CD4-positive, alpha-beta T cell (primary cell): ENCODE measurements at regions not wholly inside any gene's neighbourhood (a gene's known extent, or its start where the extent isn't known, plus 50 kb on each side); places are given as distances from the start of the nearest gene placed in this dataset.

ENCODE experiments used
- ATAC-seq: fragments of 200-7000 bp; cut with Tn5 transposase; one replicate; pipeline ENCODE4 v1.10.0; 2022; ENCODE audit warnings: mild to moderate bottlenecking; ENCODE audit not compliant: poor library complexity
- CTCF ChIA-PET: fragments of 350-600 bp; sonication (Branson Sonifier 250); formaldehyde crosslinking; loops from one replicate; lab custom pipeline; 2021; ENCODE audit warnings: antibody characterized with exemption, inconsistent platforms; lab: Charles Lee
- POLR2A ChIA-PET: fragments of 350-600 bp; sonication (Branson Sonifier 250); formaldehyde crosslinking; loops from one replicate; lab custom pipeline; 2021; ENCODE audit warnings: antibody characterized with exemption, inconsistent platforms; lab: Charles Lee
- DNase-seq, 14 experiments: peaks; one replicate each; pipeline ENCODE4 v3.0.0-alpha.2; 2013 to 2020; ENCODE audit warnings: mixed read lengths in 2 of 14
- H3K27ac ChIP-seq, 2 donors: one replicate each; pipeline versions ENCODE4 v1.5.1 to v1.7.0; 2013; ENCODE audit warnings: low read length in 2 of 2, low read depth in 1 of 2, mild to moderate bottlenecking in 1 of 2
- H3K27me3 ChIP-seq, 2 experiments: 1 replicate in 1 of 2; 2 replicates in 1 of 2; pipeline versions ENCODE4 v1.6.1 to v1.7.0; 2013; ENCODE audit warnings: low read length in 2 of 2, control low read depth in 1 of 2, mild to moderate bottlenecking in 1 of 2, moderate library complexity in 1 of 2; ENCODE audit not compliant: insufficient read depth in 2 of 2, control insufficient read depth in 1 of 2
- H3K36me3 ChIP-seq: one replicate; pipeline ENCODE4 v1.6.1; 2013; ENCODE audit warnings: low read length, control low read depth; ENCODE audit not compliant: insufficient read depth
- H3K4me1 ChIP-seq: one replicate; pipeline ENCODE4 v1.6.1; 2013; ENCODE audit warnings: low read length, control low read depth; ENCODE audit not compliant: insufficient read depth
- H3K4me3 ChIP-seq: one replicate; pipeline ENCODE4 v1.5.1; 2013; ENCODE audit warnings: mild to moderate bottlenecking, low read length, moderate library complexity
- H3K9me3 ChIP-seq, 2 experiments: 1 replicate in 1 of 2; 2 replicates in 1 of 2; pipeline versions ENCODE4 v1.6.1 to v1.7.0; 2013; ENCODE audit warnings: low read length in 2 of 2, mild to moderate bottlenecking in 2 of 2, control low read depth in 1 of 2, moderate library complexity in 1 of 2; ENCODE audit not compliant: control insufficient read depth in 1 of 2, insufficient read depth in 1 of 2
- H3K27ac Mint-ChIP-seq: one replicate; pipeline ENCODE4 v1.8.0; 2020; ENCODE audit warnings: mixed read lengths
- H3K27me3 Mint-ChIP-seq: one replicate; pipeline ENCODE4 v1.8.0; 2021; ENCODE audit warnings: mixed read lengths
- H3K36me3 Mint-ChIP-seq: one replicate; pipeline ENCODE4 v1.8.0; 2021; ENCODE audit warnings: low read depth, mixed read lengths
- H3K4me1 Mint-ChIP-seq: one replicate; pipeline ENCODE4 v1.8.0; 2021; ENCODE audit warnings: low read depth, mixed read lengths
- H3K4me3 Mint-ChIP-seq: one replicate; pipeline ENCODE4 v1.8.0; 2020; ENCODE audit warnings: mild to moderate bottlenecking, mixed read lengths
- H3K9me3 Mint-ChIP-seq: one replicate; pipeline ENCODE4 v1.8.0; 2020; ENCODE audit warnings: mixed read lengths
- CTCF ChIP-seq: fragments of 200-600 bp; IDR thresholded peaks from one replicate; pipeline ENCODE4 v1.8.0; 2022; ENCODE audit warnings: antibody characterized with exemption, mild to moderate bottlenecking
- intact Hi-C, 2 experiments: fragments of 100-400 bp; cut with DNase I in 1 of 2; cut with micrococcal nuclease in 1 of 2; formaldehyde crosslinking; loops; one replicate each; pipeline versions ENCODE4 v1.15.1 to v1.9.0; 2023 to 2025; cut with DNase I, micrococcal nuclease

GRCh38 chr14:44204061-44204835 lies 302.8 kb downstream of the FSCB start:
- H3K4me3 Mint-ChIP-seq = no peak overlapping the region
- H3K36me3 Mint-ChIP-seq = no peaks in the 10 kb centered on the region
- H3K4me1 Mint-ChIP-seq = no peaks in the 10 kb centered on the region
- intact Hi-C loops = no loop called here
- H3K27ac ChIP-seq = no peak overlapping the region
- no peaks in the 10 kb centered on the region for H3K4me1 ChIP-seq
- H3K9me3 ChIP-seq = peaks cover 0 to 3% of the 10 kb centered on the region in 2 experiments
- H3K27me3 ChIP-seq = no peaks in the 10 kb centered on the region
- DNase-seq (no peak), ATAC-seq (no peak)
- ChIA-PET CTCF (no interaction called here), POLR2A (no interaction called here)
- TF ChIP-seq CTCF = no peak
- no peaks in the 10 kb centered on the region for H3K36me3 ChIP-seq
- no peak overlapping the region for H3K27ac Mint-ChIP-seq
- H3K27me3 Mint-ChIP-seq = no peaks in the 10 kb centered on the region
- peaks cover 6% of the 10 kb centered on the region for H3K9me3 Mint-ChIP-seq
- H3K4me3 ChIP-seq = no peak overlapping the region

- ChIA-PET POLR2A (no interaction called here), CTCF (no interaction called here)
- Histone ChIP-seq H3K27ac (no peak overlapping the region), H3K27me3 (no peaks in the 10 kb centered on the region), H3K4me1 (no peaks in the 10 kb centered on the region), H3K9me3 (peaks cover 0 to 14% of the 10 kb centered on the region in 2 experiments), H3K36me3 (no peaks in the 10 kb centered on the region), H3K4me3 (no peak overlapping the region)
- intact Hi-C loops = no loop called here
- Mint-ChIP-seq H3K27me3 (no peaks in the 10 kb centered on the region), H3K9me3 (peaks cover 12% of the 10 kb centered on the region), H3K4me1 (no peaks in the 10 kb centered on the region), H3K27ac (no peak overlapping the region), H3K36me3 (no peaks in the 10 kb centered on the region), H3K4me3 (no peak overlapping the region)
- no peak for DNase-seq
- TF ChIP-seq CTCF = no peak
- ATAC-seq = no peak
Observed at GRCh38 chr14:44180975-44181374, 326.1 kb downstream of the FSCB start.

- intact Hi-C loops = no loop called here
- H3K36me3 ChIP-seq = no peaks in the 10 kb centered on the region
- CTCF ChIA-PET = no interaction called here
Observed at GRCh38 chr14:44170556-44170955, 336.5 kb downstream of the FSCB start.

More at GRCh38 chr14:44170556-44170955, 336.5 kb downstream of the FSCB start:
- Mint-ChIP-seq H3K9me3 (peaks cover 12% of the 10 kb centered on the region), H3K36me3 (no peaks in the 10 kb centered on the region), H3K4me1 (no peaks in the 10 kb centered on the region), H3K27ac (no peak overlapping the region), H3K27me3 (no peaks in the 10 kb centered on the region), H3K4me3 (no peak overlapping the region)
- Histone ChIP-seq H3K9me3 (peaks cover 0 to 4% of the 10 kb centered on the region in 2 experiments), H3K4me1 (no peaks in the 10 kb centered on the region), H3K4me3 (no peak overlapping the region), H3K27ac (no peak overlapping the region), H3K27me3 (no peaks in the 10 kb centered on the region)
- TF ChIP-seq CTCF = no peak
- no peak for ATAC-seq
- POLR2A ChIA-PET = no interaction called here
- no peak for DNase-seq
